Hepatic stellate cell (primary cell): ENCODE measurements at regions not wholly inside any gene's neighbourhood (a gene's known extent, or its start where the extent isn't known, plus 50 kb on each side); places are given as distances from the start of the nearest gene placed in this dataset.
A peak's percentile ranks its signal among the peaks of the same experiment; 100 is the strongest.
"Not testable (repeated sequence)": the region's sequence is repeated elsewhere in the genome, so short reads cannot be mapped to it uniquely, and the experiment has no call there.

ENCODE experiments used
- DNase-seq: peaks from one replicate; pipeline ENCODE4 v3.0.0; 2011; ENCODE audit warnings: low spot score

DNA sequence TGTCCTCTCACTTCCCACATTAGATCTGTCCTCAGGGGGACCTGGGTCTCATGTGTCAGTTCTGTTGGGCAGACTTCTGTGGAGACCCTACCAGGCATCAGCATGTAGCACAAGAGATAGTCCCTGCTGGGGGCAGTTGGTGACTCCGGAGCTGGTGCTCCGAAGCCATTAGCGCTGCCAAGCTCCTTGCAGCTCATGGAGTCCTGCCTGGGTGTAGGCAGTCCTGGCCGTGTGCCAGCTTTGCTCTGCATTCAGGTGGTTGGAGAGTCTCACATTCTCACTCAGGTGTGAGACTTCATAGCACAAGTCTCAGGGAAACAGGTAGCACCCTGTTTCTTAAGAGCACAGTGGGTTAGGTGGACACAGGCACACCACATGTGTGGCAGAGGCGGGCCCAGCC lies 202.3 kb downstream of the LIPI start:
- DNase-seq, result not testable (repeated sequence)

DNA sequence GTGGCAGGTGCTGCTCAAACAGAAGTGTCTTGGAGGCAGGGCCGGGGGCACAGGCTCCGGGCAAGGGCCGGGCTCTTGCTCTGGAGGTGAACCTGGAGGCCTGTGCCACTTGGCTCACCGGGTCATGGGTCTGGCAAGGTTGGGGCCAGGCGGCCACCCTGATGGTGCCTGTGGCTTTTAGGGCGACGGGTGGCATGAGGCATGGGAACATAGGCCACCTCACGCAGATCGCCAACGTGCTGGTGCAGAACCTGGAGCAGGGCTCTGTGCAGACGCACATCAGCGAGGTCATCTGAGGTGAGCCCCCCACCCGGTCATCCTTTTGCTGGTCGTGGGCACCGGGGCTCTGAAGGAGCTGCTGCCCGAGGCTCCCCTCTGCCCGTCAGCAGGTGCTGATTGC lies 202.7 kb downstream of the LIPI start:
- DNase-seq, result not testable (repeated sequence)

DNA sequence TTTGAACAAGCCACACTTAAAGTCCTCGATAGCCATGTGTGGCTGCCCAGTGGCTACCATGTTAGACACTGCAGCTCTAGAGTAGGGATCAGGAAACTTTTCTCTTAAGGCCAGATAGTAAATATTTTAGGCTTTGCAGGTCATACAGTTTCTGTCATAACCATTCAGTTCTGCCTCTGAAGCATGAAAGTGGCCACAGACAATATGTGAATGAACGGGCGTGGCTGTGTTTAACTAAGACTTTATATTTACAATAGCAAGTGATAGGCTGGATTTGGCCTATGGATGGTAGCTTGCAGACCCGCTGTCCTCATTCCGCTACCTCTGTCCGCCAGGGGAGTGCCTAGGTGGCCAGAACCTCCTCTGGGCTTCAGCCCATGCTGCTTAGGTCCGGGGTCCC lies 204.6 kb downstream of the LIPI start:
- not testable (repeated sequence) for DNase-seq

DNA sequence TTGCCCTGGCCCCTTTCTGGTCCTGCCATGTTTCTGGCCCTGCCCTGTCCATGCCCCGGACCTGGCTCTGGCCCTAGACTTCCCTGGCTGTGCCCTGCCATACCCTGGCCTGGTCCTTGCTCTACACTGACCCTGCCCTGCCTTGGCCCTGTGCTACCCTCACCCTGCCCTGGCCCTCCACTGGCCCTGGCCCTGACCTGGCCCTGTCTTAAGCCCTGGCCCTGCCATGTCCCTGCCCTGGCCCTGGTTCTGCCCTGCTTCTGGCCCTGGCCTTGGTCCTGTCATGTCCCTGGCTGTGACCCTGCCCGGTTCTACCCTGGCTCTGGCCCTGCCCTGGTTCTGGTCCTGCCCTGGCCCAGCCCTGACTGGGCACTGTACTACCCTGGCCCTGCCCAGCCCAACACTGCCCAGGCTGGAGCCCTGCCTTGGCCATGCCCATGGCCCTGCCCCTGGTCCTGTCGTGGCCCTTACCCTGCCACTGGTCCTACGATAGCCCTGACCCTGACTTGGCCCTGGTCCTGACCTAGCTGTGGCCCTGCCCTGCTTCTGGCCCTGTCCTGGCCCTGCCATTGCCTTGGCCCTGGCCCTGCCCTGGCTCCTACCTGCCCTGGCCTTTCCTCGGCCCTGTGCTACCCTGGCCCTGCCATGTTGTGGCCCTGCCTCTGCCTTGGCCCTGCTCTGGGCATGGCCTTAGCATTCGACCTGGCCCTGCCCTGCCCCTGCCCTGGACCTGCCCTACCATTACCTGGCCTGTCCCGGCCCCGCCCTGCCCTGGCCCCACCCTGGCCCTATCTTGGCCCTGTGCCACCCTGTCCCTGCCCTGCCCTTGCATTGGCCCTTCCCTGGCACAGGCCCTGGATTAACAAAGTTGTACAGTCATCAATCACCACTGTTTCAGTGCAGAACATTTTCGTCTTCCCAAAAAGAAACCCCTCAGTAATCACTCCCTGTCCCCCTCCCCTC lies 223.5 kb downstream of the LIPI start:
- not testable (repeated sequence) for DNase-seq

DNA sequence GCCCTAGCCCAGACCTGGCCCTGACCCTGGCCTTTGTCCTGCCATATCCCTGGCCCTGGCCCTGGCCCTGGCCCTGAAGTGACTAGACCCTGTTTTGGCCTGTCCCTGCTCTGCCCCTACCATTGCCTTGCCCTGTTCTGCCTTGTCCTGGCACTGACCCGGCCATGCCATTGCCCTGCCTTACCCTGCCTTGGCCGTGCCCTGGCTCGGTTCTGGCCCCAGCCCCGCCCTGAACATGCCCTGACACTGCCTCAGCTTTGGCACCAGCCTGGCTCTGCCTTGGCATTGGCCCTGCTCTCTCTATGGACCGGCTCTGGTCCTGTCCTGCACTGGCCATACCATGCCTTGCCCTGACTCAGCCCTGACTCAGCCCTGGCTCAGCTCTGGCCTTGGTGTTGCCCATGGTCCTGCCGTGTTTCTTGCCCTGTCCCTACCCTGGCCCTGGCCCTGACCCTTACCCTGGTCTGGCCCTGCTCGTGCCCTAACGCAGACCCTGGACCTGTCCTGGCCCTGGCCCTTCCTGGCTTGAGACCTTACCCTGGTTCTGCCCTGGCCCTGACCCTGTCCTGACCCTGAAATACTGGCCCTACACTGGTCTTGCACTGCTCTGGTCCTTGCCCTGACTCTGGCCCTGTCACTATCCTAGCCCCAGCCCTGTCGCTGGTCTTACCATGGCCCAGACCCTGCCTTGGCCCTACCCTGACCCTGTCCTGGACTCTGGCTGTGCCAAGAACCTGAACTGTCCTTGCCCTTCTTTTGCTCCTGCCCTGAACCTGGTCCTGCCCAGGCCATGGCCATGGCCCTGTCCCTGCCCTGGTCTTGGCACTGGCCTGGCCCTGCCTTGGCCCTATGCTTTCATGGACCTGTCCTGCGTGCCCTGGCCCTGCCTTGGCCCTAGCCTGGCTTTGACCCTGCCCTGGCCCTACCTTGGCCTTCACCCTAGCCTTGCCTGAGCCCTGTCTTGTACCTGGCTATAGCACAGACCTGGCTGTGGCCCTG lies 224.6 kb downstream of the LIPI start:
- DNase-seq, result not testable (repeated sequence)

DNA sequence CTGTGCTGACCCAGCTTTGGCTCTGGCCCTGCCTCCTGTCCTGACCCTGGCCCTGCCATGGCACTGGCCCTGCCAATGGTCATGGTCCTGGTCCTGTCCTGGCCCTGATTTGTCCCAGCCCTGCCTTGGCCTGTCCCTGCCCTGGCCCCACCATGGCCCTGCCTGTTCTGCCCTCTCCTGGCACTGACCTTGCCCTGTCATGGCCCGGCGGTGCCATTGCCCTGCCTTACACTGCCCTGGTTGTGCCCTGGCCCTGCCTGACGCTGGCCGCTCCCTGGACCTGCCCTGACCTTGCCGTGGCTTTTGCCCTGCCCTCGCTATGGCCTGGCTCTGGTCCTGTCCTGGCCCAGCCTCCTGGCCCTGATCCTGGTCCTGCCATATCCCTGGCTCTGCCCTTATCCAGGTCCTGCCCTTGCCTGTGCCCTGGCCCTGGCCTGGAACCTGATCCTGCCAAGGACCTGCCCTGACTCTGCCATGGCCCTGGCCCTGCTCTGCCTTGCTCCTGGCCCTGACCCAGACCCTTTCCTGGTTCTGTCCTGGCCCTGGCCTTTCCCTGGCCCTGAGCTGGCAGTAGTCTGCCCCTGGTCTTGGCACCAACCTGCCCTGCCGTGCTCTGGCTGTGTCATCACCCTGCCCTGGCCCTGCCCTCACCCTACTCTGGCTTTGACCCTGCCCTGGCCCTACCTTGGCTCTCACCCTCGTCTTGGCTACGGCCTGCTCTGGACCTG lies 225.5 kb downstream of the LIPI start:
- DNase-seq, result not testable (repeated sequence)

DNA sequence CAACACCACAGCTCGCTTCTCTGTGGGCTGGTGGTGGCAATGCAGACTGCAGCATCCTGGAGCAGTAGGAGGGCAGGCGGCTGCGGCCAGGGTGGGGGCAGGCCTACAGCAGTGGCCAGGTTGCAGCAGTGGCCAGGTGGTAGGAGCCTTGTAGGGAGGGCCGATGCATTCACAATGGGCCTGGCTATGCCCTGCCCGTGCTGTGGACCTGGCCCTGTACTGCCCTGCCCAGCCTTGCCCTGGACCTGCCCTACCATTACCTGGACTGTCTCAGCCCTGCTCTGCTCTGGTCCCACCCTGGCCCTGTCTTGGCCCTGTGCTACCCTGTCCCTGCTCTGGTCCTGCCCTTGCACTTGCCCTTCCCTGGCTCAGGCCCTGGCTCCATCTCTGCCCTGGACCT lies 226.0 kb downstream of the LIPI start:
- DNase-seq, result not testable (repeated sequence)

DNA sequence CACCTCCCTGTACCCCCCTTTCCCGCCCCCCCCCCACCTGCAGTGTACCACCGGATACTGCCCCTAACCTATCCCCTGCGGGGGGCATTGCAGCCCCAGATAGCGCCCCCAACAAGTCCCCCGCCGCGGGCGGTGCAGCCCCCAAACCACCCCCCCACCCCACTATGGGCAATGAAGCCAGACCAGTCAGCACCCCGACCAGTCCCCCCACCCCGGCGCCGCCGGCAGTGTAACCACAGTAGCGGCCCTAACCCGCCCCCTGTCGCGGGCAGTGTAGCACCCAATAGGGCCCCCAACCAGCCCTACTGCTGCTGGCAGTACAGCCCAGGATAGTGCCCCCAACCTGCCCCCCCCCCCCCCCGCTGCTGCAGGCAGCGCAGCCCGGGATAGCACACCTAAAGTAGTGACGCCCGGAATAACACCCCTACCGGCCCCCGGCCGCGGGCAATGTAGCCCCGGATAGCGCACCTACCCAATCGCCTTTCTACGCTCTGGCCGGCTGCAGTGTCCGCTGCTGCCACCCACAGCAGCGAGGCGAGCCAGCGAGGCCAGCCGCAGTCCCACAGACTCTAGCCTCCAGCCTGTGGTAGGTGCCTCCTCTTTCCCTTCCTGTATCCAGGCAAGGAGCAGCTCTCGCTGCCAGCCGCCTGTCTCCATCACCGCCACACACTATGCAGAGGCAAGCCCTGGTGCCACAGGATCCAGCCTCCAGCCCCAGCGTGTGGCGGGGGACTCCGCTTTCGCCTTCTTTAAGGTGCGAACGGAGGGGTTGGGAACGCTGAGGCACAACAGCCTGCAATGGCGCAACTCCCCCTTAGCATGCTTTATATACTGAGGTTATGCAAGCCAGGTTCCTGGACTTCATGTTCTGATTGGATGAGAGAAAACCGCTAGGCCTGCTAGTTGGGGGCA lies 229.3 kb downstream of the LIPI start:
- not testable (repeated sequence) for DNase-seq

DNA sequence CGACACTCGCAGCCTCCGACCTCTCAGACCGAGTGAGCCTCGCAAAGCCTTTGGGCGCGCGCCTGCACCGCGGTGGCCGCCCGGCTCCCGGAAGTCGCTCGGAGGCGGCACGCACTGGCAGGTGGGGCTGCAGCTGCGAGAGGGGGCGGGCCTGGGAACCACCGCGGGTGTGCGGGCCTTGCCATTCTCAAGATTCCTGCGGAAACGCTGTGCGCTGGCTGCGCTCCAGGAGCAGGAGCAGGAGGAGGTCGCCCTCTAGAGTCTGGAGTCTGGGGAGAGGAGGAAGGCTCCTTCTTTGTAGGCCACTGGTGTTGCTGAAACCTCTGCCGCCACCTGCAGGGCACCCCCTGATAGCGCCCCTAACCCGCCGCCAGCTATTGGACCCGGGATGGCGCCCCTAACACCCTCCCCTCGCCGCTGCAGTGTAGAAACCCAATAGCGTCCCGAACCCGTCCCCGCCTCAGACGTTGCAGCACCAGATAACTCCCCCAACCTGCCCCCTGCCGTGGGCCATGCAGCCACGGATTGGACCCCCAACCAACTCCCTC lies 230.6 kb downstream of the LIPI start:
- peak; percentile 14 for DNase-seq

DNA sequence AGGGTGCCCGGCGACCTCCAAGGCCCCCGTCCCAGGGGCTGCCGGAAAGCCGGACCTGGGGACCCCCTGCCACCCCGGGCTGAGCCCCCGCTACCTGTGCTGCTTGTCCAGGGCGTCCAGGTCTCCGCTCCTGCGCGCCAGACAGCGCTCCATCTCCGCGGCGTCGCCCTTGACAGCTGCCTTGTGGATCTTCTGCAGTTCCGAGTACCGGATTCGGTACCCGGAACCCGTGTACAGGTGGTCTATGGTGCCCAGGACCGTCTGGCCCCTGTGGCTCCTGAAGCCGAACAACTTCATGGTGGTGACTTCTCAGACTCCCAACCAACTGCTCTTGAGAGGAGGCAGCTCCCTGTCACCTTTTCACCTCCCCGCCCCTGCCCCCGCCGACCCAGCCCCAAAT lies 231.1 kb downstream of the LIPI start:
- DNase-seq, result not testable (repeated sequence)

DNA sequence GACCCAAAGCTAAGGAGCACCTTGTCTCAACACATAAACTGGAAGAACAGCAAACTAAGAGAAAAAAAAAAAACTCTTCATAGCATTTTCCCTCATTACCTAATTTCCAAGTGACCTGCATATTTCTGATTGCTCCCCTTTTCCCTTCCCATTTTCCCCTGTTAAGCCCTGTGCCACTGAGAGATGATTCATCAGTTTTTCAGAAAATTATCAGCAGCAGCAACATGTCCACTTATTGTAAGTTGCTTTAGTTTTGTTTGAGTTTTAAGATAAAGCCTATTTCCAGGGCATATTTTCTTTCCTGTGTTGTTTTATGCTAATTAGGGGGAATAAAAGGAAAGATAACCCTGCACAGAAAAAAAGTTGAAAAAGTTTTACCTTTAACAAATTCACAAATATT lies 236.2 kb downstream of the LIPI start:
- DNase-seq, result not testable (repeated sequence)

DNA sequence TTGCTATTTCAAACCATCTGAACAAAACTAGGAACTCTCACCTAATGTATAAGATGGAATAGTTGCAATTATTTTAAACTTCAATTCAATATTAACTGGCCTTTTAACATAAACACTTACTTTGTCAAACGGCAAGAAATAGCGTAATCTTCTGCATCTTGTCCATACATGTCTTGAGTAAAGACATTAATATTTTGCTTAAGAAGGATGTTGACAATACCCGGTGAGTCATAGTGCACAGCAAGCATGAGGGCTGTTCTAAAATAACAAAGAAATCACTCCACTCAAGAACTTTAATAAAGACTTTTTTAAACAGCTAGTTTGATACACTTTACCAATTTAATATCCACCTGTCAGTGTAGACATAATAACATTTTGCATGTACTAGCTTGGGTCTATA lies 240.9 kb downstream of the LIPI start:
- DNase-seq, result not testable (repeated sequence)

DNA sequence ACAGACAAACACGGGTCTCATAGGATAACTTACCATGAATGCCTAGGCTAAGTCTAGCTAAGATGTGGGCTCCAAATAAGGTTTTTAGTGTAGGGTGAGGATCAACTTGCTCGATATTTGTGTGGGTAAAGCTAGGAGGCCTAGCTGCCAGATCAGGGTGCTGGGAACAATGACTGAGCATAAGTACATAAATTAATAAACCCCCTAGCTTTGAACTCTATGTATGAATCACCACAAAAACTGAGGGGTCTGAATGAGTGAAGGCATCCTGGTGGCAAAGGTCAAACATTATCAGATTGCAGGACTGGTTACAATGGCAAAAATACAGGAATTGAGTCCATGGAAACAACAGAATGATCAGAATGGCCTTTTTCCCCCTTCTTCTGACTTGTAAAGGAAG lies 241.8 kb downstream of the LIPI start:
- DNase-seq, result not testable (repeated sequence)

DNA sequence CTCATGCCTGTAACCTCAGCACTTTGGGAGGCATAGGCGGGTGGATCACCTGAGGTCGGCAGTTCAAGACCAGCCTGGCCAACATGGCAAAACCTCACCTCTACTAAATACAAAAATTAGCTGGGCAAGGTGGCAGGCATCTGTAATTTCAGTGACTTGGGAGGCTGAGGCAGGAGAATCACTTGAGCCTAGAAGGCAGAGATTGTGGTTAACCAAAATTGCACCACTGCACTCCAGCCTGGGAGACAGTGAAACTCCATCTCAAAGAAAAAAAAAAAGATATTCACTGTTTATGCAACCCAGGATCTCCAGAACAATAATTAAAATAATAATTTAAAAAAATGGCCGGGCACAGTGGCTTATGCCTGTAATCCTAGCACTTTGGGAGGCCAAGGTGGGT lies 247.5 kb downstream of the LIPI start:
- not testable (repeated sequence) for DNase-seq

DNA sequence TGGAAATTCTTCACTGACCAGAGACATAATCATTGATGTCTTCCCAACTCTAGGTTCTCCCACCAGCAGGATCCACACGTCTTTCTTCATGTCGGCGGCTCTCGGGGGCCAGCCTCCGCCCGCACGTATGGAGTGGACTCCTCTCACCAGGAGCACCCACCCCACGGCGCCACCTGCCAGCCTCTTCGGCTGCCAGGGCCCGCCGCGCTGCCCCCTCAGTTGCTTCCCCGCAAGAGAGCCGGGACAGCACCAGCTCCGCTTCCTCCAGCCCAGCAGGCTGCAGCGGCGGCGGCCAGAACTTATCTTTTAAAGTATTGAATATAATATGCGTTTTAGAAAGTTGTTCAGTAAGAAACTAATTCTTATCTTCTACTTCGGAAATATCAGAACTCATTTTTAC lies 273.5 kb downstream of the LIPI start:
- DNase-seq, result no peak

DNA sequence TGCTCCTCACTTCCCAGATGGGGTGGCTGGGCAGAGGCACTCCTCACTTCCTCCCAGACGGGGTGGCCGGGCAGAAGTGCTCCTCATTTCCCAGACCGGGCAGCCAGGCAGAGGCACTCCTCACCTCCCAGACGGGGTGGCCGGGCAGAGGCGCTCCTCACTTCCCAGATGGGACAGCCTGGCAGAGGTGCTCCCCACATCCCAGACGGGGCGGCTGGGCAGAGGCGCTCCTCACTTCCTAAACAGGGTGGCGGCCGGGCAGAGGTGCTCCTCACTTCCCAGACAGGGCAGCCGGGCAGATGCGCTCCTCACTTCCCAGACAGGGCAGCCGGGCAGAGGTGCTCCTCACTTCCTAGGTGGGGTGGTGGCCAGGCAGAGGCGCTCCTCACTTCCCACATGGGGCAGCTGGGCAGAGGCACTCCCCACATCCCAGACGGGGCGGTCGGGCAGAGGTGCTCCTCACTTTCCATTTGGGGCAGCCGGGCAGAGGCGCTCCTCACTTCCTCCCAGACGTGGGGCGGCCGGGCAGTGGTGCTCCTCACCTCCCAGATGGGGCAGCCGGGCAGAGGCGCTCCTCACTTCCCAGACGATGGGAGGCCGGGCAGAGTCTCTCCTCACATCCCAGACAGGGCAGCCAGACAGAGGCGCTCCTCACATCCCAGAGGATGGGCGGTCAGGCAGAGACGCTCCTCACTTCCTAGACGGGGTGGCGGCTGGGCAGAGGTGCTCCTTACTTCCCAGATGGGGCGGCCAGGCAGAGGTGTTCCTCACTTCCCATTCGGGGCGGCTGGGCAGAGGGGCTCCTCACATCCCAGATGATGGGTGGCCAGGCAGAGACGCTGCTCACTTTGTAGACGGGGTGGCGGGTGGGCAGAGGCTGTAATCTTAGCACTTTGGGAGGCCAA lies 274.5 kb downstream of the LIPI start:
- not testable (repeated sequence) for DNase-seq

DNA sequence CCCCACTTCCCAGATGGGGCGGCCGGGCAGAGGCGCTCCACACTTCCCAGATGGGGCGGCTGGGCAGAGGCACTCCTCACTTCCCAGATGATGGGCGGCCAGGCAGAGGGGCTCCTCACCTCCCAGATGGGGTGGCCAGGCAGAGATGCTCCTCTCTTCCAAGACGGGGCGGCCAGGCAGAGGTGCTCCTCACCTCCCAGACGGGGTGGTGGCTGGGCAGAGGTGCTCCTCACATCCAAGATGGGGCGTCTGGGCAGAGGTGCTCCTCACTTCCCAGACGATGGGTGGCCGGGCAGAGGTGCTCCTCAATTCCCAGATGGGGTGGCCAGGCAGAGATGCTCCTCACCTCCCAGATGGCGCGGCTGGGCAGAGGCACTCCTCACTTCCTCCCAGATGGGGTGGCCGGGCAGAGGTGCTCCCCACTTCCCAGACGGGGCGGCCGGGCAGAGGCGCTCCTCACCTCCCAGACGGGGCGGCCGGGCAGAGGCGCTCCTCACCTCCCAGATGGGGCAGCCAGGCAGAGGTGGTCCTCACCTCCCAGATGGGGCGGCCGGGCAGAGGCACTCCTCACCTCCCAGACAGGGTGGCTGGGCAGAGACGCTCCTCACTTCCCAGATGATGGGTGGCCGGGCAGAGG lies 275.2 kb downstream of the LIPI start:
- DNase-seq, result not testable (repeated sequence)

DNA sequence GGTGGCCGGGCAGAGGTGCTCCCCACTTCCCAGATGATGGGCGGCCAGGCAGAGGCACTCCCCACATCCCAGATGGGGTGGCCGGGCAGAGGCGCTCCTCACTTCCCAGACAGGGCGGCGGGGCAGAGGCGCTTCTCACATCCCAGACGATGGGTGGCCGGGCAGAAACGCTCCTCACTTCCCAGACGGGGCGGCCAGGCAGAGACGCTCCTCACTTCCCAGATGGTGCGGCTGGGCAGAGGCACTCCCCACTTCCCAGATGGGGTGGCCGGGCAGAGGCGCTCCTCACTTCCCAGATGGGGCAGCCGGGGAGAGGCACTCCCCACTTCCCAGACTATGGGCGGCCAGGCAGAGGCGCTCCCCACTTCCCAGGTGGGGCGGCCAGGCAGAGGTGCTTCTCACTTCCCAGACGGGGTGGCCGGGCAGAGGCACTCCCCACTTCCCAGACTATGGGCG lies 275.8 kb downstream of the LIPI start:
- not testable (repeated sequence) for DNase-seq

DNA sequence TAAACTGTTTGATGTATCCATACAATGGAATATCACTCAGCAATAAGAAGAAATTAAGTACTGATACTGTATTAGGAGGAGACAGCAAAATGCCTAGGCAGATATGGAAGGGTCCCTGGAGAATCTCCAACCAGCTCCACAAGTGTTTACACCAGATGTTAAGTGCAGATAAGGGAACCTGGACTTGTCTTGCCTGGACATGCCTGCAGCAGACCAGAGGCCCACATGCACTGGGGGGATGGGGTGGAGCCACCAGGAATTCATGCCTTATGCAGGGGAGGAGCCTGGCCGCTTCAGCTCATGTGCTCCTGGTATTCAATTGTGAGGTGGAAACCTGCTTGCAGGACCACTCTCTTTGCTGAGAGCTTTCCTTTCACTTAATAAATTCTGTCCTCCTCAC lies 287.6 kb downstream of the LIPI start:
- DNase-seq, result not testable (repeated sequence)
